Stimulated activated naive CD4-positive, alpha-beta T cell (primary cell): ENCODE measurements at regions not wholly inside any gene's neighbourhood (a gene's known extent, or its start where the extent isn't known, plus 50 kb on each side); places are given as distances from the start of the nearest gene placed in this dataset.
"Not testable (repeated sequence)": the region's sequence is repeated elsewhere in the genome, so short reads cannot be mapped to it uniquely, and the experiment has no call there.

Experiments used
- DNase-seq, 6 experiments: peaks; one replicate each; lab custom pipeline; 2025; lab: John Stamatoyannopoulos, UW

DNA sequence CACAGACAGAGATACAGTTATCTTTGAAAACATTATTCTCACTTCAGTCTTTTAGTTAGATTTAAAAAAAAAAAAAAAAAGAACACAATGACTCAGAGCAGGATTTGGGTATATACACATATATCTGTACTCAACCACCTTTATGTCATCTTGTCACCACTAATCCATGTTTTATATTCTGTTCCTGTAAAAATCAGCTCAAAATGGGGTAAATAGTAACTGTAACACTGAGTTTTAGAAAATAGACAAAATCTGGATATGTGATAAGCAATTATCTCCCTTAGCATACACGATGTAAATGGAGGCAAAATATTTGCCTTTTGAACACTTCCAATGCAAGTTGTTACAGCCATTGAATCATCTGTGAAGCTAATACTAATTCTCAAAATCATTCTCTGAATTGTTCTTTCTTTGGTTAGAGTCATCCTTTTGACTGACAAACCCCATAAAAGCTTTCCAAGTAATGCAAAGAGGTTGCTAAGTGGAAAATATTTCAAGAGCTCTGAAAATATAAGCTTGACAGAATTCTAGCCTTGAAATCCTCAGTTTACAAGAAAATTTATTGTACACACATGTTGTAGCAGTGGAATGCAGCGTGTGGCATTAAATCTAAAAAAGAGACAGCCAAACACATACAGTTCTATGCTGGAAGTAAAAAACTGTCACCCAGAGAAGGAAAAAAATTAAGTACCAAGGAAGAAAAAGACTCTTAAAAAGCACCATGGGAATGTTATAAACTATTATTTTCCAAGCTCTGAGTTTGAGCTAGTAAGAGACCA lies 502.2 kb upstream of the PHF14 start:
- no peak for DNase-seq

DNA sequence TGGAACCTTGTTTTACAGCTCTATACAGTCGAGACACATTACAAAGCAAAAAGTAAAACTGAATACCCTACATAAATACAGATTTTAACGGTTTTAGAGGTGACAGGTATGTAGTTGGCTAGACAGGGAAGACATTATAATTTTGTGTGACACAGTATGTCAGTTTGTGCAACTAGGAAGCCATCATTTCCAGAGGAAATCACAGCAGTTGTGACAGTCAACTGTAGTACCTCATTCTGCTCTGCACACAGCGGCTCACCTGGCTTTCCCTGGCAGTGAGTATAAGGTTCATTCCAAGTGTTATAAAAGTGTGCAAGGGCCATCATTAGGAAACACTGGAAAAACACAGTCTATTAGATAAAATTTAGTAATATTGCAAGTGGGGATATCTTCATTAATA lies 501.6 kb upstream of the PHF14 start:
- DNase-seq, result no peak

DNA sequence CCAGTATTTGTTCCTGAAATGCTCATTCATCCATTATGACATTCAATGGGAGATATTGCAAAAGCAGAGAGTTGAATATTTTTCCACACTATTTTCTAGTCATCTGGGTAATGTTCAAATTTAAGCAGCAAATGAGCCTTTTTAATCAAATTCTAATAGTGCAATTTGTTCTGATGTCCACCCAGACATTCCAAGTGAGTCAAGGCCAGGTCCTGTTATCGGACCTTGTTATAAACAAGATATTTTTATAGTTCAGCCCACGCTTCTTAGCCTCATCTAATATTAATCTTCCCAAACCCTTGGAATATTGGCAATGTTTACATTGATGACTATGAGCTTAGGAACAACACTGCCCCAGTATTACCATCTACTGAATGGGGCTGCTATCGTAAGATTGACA lies 500.1 kb upstream of the PHF14 start:
- no peak for DNase-seq

DNA sequence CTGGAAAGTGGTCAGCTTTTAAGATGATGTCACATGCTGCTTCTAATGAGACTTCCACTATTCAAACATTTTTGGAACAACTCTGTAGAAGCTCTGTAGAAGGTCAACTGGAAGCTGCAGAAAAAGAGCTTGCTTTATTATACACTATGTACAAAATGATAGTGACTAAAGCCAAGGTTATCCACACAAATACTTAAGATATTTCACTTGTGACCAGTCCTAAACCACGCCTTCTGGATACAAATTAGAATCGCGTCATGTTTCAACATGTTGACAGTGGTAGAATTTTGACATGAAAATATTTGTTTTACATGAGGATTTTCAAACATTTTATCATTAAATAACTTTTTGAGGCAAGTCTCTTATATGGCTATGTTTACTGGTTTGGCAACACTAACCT lies 499.6 kb upstream of the PHF14 start:
- no peak for DNase-seq

DNA sequence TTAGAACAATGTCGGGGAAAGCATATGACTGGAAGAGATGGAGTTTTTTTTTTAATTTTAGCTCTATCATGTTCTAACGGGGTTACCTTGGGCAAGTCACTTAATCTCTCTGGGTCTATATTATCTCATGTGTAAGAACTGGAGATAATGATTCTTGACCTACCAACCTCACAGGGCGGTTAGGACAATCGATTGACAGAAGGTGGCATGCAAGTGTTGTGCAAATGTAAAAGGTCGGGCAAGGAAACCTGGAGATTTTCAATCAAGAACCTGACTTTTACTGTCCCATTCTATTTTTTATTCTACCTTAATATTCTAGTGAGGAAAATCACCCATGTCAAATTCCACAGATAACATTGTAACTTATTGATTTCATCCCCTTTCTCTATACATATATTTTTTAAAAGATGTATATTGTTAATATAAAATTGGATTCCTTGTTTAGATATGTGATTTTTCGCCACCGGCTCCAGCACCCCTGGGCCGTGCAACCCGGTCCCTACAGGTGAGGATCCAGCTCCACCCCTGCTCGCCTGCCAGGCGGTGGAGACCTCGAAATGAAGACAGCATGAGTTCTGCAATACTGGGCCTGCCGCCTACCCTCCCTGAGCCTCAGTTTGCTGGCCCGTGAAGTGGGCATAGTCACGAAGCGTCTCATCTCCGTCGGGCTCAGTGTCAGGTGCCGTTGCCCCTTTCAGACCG lies 497.6 kb upstream of the PHF14 start:
- DNase-seq, result no peak

DNA sequence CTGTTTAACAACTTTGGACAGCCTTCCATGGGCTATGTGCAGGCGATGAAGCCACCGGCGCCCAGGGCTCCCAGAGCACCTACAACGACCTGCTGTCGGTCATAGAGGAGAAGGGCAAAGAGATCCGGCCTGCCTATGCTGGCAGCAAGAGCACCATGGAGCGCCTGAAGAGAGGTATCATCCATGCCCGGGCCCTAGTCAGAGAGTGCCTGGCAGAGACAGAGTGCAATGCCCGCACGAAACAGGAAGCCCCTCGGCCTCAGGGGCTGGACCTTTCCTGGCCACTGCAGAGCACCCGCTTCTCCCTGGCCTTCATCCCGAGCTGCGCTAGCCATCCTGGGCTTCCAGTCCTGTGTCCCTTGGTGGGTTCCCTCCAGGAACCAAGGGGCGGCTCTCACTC lies 497.0 kb upstream of the PHF14 start:
- no peak for DNase-seq

DNA sequence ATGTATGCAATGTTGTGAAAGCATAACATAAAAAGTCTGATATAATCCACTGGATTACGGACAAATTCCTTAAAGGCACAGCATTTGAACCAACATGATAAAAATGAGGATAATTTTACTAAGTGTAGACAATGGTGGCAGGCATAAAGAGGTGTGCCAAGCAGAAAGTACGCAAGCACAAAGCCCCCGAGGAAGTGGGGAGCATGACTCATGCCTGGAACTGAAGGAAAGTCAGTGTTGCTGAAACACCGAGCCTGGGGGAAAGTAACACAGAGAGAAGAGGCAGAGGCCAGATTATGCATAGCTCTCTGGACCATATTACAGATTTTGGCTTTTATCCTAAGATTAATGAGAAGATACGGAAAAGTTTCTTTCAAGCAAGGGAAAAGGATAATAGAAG lies 490.0 kb upstream of the PHF14 start:
- no peak for DNase-seq

DNA sequence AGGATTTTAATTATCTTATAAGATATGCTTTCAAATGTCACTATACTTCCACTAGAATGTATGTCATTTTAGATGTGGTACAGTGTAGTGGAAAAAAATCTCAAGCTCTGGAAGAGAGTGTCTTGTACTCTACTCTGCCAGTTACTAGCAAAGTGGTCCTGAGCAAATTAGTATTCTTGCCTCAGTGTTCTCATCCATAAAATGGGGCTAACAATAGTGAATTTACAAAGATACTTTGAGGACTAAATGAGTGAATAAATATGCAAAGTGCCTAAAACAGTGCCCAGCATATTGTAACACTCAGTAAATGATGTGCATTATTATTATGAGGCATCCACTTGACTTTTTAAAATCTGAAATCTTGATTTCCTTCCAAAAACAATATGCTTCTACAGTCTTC lies 488.9 kb upstream of the PHF14 start:
- DNase-seq, result no peak

DNA sequence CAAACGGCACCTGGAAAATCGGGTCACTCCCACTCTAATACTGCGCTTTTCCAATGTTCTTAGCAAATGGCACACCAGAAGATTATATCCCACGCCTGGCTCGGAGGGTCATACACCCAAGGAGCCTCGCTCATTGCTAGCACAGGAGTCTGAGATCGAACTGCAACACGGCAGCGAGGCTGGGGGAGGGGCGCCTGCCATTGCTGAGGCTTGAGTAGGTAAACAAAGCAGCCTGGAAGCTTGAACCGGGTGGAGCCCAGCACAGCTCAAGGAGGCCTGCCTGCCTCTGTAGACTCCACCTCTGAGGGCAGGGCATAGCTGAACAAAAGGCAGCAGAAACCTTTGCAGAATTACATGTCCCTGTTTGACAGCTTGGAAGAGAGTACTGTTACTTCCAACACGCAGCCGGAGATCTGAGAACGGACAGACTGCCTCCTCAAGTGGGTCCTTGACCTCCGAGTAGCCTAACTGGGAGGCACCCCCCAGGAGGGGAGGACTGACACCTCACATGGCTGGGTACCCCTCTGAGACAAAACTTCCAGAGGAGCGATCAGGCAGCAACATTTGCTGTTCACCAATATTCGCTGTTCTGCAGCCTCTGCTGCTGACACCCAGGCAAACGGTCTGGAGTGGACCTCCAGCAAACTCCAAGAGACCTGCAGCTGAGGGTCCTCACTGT lies 472.3 kb upstream of the PHF14 start:
- DNase-seq, result not testable (repeated sequence)

DNA sequence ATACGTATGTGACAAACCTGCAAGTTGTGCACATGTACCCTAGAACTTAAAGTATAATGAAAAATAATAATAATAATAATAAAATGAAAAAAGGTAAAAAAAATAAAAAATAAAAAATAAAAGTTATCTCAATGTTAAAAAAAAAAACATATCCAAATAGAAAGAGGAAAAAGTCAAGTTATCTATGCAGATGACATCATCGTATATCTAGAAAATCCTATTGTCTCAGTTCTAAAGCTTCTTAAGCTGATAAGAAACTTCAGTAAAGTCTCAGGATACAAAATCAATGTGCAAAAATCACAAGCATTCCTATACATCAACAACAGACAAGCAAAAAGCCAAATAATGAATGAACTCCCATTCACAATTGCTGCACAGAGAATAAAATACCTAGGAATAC lies 466.6 kb upstream of the PHF14 start:
- no peak for DNase-seq

DNA sequence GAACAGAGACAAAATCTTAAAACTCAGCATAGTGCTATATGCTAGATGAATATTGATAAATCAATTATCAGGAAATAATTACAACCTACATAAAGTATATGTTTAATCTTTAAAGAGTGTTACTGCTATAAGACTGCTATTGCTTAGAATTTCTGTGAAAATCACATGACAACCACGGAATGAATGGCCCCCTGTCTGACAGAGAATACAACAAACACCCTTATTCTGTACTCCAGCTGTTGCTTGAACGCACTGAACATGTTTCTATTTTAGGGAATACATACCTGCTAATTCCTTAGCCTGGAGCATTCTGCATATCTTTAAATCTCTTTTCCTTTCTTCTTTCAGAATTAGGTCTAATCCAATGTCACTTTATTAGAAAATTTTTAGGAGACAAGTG lies 452.4 kb upstream of the PHF14 start:
- no peak for DNase-seq

DNA sequence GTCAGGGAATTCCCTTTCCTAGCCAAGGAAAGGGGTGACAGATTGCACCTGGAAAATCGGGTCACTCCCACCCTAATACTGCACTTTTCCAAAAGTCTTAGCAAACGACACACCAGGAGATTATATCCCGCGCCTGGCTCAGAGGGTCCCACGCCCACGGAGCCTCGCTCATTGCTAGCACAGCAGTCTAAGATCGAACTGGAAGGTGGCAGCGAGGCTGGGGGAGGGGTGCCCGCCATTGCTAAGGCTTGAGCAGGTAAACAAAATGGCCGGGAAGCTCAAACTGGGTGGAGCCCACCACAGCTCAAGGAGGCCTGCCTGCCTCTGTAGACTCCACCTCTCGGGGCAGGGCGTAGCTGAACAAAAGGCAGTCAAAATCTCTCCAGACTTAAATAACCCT lies 440.2 kb upstream of the PHF14 start:
- DNase-seq, result not testable (repeated sequence)

DNA sequence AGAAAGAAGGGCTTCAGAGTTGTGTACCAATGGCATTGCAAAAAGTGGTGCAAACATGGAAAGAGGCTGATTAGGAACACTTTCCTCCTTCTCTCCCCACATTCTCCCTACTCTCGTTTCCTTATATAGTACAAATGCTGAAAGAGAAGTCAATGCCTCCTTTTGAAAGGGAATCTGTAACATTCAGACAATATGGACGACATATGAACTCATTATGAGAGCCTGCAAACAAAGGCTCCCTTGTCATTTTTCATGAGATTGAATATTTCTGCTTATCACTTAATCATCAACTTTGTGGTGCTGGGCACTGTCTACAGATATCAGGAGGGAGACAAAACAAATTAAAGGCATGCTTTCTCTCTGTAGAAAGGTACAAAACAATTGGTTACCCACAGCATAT lies 437.1 kb upstream of the PHF14 start:
- DNase-seq, result no peak

DNA sequence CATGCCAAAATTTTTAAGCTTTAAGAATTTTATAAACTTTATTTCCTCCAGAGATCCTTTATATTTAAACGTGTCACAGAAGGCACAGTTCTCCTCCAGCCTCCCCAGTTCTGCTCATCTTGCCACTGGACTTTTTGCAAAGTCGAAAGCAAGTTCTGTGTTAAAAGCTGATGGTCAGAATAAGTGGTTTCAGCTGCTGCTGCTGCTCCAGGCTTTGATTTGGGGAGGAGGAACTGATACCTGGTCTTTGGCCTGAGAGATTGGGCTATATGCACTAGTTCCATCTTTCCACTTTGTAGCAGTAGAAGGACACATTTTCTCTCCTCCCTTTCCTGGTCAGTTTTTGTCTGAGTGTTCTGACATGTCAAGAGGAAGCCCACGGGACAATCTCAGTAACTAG lies 435.9 kb upstream of the PHF14 start:
- DNase-seq, result no peak

DNA sequence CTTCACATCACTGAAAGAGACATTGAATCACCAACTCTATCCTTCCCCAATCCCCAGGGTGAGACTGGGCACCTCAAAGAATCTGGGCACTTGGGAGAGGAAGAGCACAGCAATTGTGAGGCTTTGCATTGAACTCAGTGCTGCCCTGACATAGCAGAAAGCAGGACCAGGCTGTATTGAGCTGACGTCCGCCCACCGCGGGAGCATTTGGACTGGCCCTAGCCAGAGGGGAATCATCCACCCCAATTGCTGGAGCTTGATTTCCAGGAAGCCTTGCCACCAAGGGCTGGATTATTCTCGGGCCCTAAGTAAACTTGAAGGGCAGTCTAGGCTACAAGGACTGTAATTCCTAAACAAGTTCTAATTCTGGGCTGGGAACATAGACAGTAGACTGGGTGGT lies 416.3 kb upstream of the PHF14 start:
- no peak for DNase-seq

DNA sequence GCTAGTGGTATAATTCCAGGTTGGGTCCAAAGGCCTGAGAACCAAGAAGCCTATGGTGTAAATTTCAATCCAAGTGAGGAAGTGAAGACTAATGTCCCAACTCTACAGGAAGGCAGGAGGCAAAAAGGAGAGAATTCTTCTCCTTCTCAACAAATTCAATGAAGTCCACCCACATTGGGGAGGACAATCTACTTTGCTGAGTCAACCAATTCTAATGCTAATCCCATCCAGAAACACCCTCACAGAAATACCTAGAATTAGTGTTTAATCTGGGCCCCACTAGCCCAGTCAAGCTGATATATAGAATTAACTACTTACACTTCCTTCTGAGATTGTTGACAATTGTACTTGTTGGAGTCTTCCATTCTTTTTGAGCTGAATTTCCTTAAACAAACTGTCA lies 413.2 kb upstream of the PHF14 start:
- no peak for DNase-seq

DNA sequence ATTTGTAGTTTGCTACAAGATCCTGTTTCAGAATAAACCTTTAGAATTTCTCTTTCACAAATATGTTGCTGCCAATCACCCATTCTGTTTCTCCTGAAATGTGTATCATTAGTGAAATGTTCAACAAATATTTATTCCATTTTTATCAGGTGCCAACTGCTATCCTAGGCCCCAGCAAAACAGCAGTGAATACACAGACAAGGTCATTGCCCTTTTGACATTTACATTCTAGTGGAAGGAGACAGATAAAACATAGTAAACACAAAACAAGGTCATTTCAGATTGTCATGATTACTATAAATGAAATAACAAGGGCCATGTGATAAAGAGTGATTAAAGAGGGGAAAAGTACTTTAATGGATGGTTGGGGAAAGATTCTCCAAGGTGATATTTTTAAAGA lies 404.8 kb upstream of the PHF14 start:
- no peak for DNase-seq

DNA sequence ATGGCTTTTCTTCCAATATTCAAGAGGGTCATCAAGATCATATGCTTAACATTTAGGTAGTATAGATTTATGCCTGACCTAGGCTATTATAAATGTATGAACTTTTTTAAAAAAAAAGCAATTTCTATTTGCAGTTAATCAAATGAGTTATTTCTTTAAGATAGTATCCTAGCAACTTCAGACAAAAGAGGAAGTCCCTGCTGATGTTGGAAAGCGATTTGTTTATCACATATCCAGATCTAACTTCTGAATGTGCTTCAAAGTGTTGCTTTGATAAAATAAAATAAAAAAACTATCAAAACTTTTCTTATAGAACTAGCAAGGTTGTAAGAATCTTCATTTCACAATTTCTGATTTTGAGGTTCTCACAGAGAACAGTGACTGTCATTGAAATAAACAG lies 401.9 kb upstream of the PHF14 start:
- no peak for DNase-seq

DNA sequence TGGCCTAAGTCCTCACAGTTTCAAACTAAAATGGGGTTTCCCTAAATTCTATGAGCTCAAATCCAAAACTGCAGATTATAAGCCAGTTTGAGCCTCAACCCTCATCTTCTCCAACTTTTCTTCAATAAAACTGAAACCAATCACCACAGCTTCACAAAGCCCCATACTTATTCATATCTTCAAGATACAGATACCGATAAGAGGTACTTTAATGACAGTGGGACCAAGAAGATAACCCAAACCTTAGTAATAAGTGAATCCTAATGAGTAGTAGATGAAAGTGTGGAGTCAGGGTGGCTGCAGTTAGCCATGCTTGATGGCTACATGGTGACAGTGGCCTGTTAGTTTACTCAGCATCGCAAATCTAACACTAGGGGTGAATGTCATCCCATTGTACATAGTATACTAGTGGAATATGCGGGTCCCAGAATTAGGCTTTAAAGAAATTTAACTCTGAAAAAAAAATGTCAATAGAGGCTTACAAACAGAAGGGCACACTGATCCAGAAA lies 395.8 kb upstream of the PHF14 start:
- no peak for DNase-seq

DNA sequence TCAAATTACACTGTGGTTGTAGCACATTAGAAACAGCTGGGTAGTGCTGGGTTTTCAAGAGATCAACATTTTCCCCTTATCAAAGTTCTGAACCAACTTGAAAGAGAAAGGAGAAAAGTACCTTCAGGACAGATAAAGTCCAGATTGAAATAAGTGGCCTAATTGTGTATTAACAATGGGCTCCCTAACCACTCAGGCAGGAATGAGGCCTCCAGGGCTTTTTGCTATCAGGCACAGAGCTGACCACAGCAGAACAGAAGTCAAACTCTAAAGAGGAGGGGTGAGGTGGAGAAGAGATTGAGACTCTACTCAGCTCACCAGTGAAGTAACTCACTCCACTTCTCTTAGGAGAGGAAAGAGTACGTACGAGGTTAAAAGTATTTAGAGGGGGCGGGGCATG lies 394.1 kb upstream of the PHF14 start:
- no peak for DNase-seq

DNA sequence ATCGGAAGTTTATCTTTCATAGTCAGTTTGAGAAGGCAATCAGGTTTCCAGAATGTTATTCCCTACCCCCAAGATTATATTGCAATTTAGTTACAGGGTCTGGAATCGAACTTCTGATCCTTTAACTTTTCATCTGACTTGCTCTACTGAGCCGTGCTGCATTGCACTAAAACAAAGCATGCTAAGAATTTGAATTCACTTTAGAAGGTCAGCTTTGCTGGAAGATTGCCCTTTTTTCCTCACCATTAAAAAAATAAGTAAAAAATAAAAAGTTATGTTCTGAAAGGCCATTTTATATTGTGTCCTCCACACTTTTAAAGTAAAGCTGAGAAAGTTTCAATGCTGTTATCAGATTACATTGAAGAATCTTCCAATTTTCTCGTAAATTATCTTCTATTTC lies 388.8 kb upstream of the PHF14 start:
- DNase-seq, result no peak

DNA sequence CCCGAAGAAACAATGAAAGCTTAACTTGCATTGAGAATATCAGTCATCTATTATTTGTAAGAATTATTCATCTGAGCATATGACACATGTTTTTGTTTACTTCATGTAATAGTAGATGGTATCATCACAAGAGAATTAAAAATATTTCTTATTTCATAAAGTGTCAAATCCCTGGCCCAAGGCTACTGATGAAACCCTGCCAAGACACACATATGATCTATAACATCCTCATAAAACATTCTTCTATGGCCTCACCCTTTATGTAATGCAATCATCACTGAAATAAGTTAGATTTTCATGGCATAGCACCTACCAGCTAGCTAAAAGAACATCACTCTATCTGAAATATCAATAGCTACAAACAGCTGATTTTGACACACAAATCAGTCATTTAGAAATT lies 385.6 kb upstream of the PHF14 start:
- DNase-seq, result no peak

DNA sequence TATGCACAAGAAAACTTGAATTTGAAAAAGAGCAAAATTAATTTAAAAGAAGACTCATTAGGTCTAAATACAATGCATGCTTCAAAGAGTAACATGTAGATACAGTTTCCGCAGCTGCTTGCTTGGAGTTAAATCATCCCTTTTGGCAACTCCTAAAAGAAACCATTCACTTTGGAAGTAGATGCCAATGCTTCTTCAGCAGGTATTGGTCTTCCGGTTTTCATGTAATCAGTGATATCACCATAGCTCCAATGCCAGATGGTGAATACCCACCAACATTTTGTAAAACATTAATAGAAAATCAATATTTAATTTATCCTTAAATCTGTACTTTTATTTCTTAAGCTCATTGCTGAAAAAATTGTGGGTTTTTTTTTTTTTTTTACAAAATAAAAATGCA lies 381.1 kb upstream of the PHF14 start:
- DNase-seq, result no peak
